ENCODE measurements at regions not wholly inside any gene's neighbourhood (a gene's known extent, or its start where the extent isn't known, plus 50 kb on each side); places are given as distances from the start of the nearest gene placed in this dataset.

DNA sequence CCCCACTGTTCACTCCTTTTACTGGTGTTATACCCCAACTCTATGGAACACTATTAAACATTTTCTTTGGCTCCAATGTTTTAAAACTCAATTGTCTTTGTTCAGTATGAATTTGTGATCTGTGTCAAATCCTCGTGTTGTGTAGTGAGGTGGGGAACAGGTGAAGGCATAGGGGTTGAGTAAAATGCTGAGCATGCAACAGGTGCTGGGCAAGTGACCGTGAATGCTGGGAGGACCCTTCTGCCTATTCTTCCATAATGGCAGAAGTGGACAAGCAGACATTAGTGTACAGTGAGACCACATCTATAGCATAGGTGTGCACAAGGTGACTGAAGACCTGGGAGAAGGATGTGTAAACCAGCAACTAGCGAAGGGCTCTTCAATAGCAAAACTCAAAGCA is 1188.0 kb downstream of the UQCRFS1 start:
- DNase-seq: no peak

GRCh38 chr19:28023064-28023463 is 1189.9 kb downstream of the UQCRFS1 start:
- no peak for DNase-seq

DNA sequence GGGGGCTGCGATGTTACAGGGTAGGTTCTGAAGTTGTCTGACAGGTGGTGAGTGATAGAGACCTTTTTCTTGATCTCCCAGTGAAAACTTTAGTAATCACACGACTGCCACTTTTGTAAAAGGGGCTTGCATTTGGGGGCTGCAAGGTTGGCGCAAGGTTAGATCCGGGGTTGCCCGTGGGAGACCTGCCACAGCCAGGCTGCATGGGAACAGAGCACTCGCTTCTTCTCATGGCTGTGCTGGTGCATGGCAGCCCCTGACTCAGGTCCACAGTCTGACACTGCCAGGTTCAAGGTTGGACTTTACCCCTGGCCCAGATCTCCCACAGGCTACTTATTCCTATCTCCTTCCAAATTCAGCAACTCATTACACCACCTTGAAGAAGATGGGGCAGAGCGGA is 1190.4 kb downstream of the UQCRFS1 start:
- no peak for DNase-seq

DNA sequence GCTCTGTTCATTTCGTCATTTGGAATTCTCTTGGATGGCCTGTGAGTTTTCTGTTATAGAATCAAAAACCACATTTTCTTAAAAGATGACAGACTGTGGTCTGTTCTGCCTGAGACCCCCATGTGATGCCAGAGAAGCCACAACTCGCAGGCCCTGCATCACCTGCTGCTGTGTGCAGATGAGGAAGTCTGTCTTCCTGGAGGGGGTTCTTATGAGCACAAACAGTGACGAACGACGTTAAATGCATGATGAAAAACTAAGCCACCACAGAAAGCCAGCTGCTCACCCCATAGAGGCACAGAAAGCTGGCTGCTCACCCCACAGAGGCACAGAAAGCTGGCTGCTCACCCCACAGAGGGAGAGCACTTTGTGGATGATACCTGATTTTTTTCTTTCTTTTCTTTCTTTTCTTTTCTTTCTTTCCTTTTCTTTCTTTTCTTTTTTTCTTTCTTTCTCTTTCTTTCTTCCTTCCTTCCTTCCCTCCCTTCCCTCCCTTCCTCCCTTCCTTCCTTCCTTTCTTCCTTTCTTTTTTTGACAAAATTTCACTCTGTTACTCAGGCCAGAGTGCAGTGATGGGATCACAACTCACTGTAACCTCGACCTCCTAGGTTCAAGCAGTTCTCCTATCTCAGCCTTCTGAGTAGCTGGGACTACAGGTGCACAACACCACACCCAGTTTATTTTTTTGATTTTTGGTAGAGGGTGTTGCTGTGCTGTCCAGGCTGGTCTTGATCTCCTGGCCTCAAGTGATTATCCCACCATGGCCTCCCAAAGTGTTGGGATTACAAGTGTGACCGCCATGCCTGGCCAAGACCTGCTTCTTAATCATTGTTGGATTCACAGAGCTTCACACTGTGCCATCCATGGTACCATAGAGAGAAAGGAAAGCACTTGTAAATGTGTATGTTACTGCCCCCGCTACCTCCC is 1191.4 kb downstream of the UQCRFS1 start:
- no peak for DNase-seq

GRCh38 chr19:28020619-28021258 is 1192.2 kb downstream of the UQCRFS1 start:
- DNase-seq: no peak

DNA sequence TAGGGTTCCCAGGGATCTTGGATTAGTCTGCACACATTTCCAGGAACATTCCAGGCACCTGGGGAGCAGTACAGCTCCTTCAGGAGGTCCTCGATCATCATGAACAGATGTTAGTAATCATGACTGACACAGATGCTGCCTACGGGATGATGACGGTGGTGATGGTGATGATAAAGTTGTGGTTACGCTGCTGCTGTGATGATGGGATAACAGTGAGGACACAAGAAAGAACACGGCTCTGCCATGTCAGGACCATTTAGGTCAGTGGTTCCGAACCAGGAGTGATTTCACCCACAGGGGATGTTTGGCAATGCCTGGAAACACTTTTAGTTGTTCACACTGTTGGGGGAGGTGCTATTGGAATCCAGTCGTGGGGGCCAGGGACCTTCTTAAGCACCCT is 1193.0 kb downstream of the UQCRFS1 start:
- no peak for DNase-seq

DNA sequence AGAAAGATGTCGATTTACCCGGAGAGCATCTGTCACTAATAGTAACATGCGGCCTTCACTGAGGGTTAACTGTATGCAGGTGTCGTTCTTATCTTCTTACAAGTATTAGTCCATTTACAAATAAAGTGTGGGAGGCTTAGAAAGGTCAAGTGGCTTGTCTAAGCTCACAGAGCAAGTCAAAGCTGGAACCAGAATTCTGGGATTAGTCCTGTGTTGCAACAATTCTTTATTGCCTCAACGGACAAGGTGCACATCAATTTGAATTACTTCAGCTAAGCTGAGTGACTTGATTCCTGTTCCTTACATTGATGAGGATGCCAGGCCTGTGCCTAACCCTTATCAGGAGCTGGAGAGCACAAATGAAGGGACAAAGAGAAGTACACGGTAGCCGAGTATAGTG is 1193.6 kb downstream of the UQCRFS1 start:
- no peak for DNase-seq

- no peak for DNase-seq
Measured at GRCh38 chr19:28018499-28018898, 1194.5 kb downstream of the UQCRFS1 start.

DNA sequence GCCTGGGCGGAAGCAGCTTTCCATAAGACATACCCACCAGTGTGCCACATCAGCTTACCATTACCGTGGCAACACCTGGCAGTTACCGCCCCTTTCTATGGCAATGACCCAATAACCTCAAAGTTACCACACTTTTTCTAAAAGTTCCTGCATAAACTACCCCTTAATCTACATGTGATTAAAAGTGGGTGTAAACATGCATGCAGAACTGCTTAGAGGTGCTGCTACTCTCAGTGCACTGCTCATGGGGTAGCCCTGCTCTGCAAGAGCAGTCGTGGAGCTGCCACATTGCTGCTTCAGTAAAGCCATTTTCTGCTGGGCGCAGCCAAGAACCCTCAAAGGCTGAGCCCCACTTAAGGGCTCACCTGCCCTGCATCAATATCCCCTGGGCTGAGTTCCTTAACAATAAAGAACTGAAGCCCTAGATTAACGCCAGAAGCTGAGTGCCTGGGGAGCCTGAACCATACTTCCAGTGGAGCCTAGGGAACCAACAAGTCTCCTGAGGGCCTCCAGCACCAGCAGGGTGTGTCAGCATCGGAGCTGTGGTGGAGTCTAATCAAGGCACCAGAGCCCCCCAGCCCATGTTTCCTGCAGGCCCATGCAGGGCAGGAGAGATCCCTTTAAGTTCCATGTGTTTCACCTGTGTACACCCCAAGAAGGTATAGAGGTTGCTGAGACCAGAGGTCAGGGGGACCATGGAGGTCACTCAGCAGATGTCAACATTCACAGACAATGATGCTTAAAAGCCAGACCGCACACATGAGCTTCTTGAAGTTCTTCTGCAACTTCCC is 1198.1 kb downstream of the UQCRFS1 start:
- DNase-seq: no peak

- DNase-seq: no peak
Measured at GRCh38 chr19:28012361-28012760, 1200.6 kb downstream of the UQCRFS1 start.

DNA sequence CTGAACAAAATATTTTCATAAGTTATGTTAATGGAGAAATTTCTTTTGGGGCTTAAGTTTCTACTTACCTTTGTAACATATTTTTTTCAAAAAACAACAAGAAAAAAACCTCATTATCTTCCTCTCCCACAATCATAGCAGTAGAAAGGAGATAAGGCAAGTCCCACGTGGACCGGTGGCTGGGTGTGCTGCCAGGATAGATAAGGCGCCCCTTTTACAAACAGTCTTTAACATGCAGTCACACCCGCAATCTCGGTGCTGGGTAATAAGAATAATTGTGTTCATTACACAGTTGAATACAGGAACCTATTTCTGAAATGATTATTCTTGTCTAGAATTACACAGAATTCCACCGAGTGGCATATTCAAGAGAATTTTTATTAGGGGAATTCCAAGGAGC is 1202.3 kb downstream of the UQCRFS1 start:
- DNase-seq: no peak

DNA sequence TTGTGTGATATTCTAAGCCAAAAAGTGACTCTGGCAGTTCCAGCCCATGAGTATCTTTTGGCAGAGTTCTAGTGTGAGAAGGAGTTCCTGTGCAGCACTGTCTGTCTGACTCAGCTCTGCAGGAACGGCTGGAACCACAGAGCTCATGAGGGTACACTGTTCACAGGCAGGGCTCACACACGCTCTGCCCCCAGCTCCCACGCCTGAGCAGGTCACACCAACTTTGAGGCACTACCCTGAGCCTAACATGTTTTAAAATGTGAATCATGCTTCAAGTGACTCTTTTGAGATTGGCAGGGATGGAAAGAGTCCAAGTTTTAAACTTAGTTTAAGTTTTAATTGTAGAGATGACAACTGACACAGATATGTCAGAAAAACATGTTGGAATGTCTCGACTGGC is 1203.3 kb downstream of the UQCRFS1 start:
- no peak for DNase-seq

DNA sequence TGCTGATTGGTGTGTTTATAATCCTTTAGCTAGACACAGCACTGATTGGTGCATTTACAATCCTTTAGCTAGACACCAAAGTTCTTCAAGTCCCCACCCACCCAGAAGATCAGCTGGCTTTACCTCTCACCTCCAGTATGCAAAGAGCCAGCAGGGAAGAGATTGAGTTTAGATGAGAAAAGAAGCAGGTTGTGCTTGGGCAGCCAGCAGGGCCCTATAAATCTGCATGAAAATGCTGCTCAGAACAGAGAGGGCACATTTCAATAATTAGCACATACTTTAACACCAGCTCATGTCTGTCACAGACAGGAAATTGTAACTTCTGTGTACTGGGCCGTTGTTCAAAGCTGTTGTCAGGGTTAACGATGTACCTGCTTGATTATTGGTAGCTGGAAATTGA is 1204.3 kb downstream of the UQCRFS1 start:
- DNase-seq: no peak

- DNase-seq: no peak
Measured at GRCh38 chr19:28003543-28003942, 1209.4 kb downstream of the UQCRFS1 start.

- DNase-seq: no peak
Measured at GRCh38 chr19:27997069-27997468, 1215.9 kb downstream of the UQCRFS1 start.

DNA sequence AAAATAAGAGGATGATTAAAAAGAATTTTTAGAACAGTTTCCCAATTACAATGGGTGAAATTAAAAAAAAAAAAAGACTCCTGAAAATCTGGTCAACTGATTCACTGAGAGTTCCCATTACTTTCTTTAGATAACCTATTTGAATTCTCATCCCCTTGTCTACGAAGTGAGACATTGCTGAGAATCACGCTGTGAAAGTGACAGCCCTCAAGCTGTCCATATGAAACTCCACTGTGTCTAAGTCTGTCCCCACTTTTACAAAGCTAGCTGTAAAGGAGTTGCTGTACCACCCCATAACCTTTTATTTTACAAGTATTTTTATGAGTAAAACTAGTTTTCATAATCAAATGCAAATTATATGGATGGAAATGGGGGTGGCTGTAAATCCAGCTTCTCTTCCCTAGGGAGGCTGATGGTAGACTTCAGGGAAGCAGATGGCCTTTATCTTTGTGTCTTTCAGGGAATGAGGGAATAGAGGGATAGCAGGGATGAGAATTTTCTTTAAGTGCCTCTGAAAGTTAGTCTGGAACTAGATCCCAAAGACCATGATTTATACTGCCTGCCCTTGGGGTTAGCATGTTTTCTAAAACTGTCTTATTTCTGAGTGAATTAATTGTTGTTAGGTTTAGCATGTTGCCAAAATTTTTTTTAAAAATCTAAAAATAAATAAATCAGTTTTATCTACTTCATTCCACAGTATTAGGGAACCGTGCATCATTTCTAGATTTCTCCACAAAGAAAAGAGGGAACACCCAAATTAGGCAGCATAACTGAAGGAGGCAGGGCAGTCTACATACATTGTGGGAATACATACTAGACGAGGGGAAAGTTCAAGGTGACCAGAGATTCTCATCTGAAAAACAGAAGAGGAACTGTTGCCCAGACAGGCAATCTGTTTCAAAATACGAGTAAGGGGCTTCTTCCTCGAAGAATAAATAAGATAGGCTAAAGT is 1219.1 kb downstream of the UQCRFS1 start:
- no peak for DNase-seq

DNA sequence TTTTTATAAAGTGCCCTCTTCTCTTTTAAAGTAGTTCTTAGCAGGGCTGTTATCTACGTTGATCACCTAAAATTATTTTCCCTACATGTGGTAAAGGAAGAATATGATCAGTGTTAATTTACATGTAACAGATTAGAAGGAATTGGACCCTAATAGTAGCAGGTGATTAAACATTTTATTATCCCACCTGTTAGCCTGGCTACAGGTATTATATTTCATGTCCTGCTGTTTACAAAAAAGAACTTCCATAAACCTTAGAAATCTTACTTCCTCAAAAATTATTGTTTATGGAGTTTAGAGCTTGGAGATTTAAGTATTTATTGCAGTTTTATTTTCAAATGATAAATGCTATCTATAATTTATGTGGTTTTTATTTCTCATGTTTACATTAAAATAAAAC is 1226.7 kb downstream of the UQCRFS1 start:
- no peak for DNase-seq

DNA sequence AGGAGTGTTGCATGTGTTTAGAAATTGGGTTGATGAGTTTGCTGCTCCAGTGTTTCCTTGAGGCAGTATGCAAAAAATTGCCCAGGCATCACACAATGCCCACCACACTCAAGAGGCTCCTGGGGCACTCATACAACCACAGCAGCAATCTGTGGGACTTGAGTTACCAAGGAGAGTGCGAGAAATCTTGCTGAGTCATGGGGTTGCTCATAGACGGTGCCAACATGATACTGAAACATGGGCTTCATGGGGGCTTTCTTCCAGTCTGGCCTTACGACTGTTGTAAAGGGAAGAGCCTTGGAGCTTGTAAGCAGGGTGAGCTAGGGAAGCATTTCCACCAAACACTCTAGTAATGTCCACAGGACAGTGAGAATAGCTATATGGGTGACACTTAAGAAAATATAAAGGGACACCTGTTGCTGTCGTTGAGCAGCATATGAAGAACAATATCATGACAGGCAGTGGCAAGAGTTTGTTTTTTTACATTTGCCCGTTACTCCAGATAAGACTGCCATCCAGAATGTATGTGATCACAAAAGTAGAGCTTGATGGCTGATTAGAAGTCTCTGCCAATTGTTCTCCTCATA is 1237.4 kb downstream of the UQCRFS1 start:
- no peak for DNase-seq

- no peak for DNase-seq
Measured at GRCh38 chr19:27974082-27974513, 1238.9 kb downstream of the UQCRFS1 start.

DNA sequence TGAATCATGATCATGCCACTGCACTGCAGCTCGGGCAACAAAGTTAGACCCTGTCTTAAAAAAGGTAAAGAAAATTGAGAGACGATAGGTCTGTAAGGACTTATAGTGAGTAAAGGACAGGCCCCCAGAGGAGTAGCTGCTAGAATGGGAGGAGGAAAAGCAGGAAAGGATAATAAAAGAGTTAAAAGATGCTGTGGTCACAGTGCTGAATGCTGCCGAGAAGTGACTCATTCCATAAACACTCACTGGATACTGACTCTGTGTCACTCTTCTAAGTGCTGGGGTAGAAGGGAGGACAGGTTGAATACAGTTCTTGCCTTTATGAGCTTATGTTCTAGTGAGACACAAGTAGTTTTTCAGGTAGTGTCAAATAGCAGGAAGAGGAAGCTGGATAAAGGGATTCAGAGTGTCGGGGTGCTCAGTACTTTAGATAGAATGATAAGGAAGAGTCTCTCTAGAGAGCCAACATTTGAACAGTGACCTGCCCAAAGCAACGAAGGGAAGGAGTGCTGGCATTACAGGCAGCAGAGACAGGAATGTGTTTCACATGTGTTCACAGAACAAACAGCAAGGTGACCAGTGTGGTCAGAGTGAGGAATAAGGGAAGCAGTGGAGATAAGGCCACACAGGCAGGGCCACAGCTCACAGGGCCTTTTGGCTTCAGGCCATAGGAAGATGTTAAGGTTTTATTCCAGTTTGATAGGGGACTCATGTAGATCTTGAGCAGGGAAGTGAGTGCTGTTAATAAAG is 1240.5 kb downstream of the UQCRFS1 start:
- DNase-seq: no peak

GRCh38 chr19:27971869-27972268 is 1241.1 kb downstream of the UQCRFS1 start:
- no peak for DNase-seq
